Activated naive CD4-positive, alpha-beta T cell treated with anti-CD3 and anti-CD28 coated beads, Interleukin-2, amount 10 ng/mL, durations not matched to agents 7 days and 5 days (primary cell): ENCODE measurements at regions not wholly inside any gene's neighbourhood (a gene's known extent, or its start where the extent isn't known, plus 50 kb on each side); places are given as distances from the start of the nearest gene placed in this dataset.
"Not testable (repeated sequence)": the region's sequence is repeated elsewhere in the genome, so short reads cannot be mapped to it uniquely, and the experiment has no call there.

Source experiments
- CTCF ChIA-PET: fragments of 350-600 bp; sonication (Branson Sonifier 250); formaldehyde crosslinking; loops from one replicate; lab custom pipeline; 2021; ENCODE audit warnings: antibody characterized with exemption; lab: Charles Lee
- DNase-seq: peaks from one replicate; pipeline ENCODE4 v3.0.0-alpha.2; 2020
- H3K27ac Mint-ChIP-seq: one replicate; pipeline ENCODE4 v1.8.0; 2021; ENCODE audit warnings: mild to moderate bottlenecking, moderate library complexity, mixed read lengths
- H3K27me3 Mint-ChIP-seq: one replicate; pipeline ENCODE4 v1.8.0; 2021; ENCODE audit warnings: mild to moderate bottlenecking, mixed read lengths
- H3K36me3 Mint-ChIP-seq: one replicate; pipeline ENCODE4 v1.8.0; 2021; ENCODE audit warnings: mixed read lengths
- H3K4me1 Mint-ChIP-seq: one replicate; pipeline ENCODE4 v1.8.0; 2021; ENCODE audit warnings: mixed read lengths
- H3K4me3 Mint-ChIP-seq: one replicate; pipeline ENCODE4 v1.8.0; 2021; ENCODE audit warnings: mild to moderate bottlenecking, moderate library complexity, mixed read lengths
- H3K9me3 Mint-ChIP-seq: one replicate; pipeline ENCODE4 v1.8.0; 2021; ENCODE audit warnings: mixed read lengths

- no peaks in the 10 kb centered on the region for H3K36me3 Mint-ChIP-seq
- H3K27me3 Mint-ChIP-seq, result peaks cover 8% of the 10 kb centered on the region
- CTCF ChIA-PET, result no interaction called here
- no peak overlapping the region for H3K4me3 Mint-ChIP-seq
- no peaks in the 10 kb centered on the region for H3K4me1 Mint-ChIP-seq
- no peaks in the 10 kb centered on the region for H3K9me3 Mint-ChIP-seq
- no peak overlapping the region for H3K27ac Mint-ChIP-seq
- no peak for DNase-seq
These were observed 164.2 kb upstream of the TOP1 start for GRCh38 chr20:40864470-40864869.

GRCh38 chr20:40865095-40865494, 163.5 kb upstream of the TOP1 start:
- H3K4me3 Mint-ChIP-seq, result no peak overlapping the region
- CTCF ChIA-PET, result no interaction called here
- no peaks in the 10 kb centered on the region for H3K36me3 Mint-ChIP-seq
- H3K27ac Mint-ChIP-seq, result no peak overlapping the region
- H3K27me3 Mint-ChIP-seq, result peaks cover 8% of the 10 kb centered on the region
- DNase-seq, result no peak
- H3K4me1 Mint-ChIP-seq, result no peaks in the 10 kb centered on the region
- no peaks in the 10 kb centered on the region for H3K9me3 Mint-ChIP-seq

DNA sequence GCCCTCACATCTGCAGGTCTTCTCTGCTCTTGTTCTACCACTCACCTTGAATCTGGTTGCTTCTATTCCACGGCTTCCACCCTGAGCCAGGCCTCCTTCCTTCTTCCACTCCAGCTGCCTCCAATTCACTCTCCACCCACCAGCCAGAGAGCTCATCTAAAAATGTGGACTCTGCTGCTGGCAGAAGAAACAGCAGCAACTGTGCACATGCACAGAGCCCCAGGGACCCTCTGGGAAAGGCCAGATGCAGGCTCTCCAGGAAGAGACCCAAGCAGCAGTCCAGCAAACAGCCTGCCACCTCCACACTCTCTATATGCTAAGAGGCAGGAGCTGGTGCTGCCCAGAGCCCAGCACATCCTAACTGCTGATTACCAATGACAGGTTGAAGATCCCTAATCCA, 162.6 kb upstream of the TOP1 start:
- Mint-ChIP-seq H3K36me3 (no peaks in the 10 kb centered on the region), H3K4me3 (no peak overlapping the region), H3K4me1 (no peaks in the 10 kb centered on the region), H3K9me3 (no peaks in the 10 kb centered on the region), H3K27me3 (peaks cover 8% of the 10 kb centered on the region), H3K27ac (no peak overlapping the region)
- CTCF ChIA-PET, result no interaction called here
- no peak for DNase-seq

DNA sequence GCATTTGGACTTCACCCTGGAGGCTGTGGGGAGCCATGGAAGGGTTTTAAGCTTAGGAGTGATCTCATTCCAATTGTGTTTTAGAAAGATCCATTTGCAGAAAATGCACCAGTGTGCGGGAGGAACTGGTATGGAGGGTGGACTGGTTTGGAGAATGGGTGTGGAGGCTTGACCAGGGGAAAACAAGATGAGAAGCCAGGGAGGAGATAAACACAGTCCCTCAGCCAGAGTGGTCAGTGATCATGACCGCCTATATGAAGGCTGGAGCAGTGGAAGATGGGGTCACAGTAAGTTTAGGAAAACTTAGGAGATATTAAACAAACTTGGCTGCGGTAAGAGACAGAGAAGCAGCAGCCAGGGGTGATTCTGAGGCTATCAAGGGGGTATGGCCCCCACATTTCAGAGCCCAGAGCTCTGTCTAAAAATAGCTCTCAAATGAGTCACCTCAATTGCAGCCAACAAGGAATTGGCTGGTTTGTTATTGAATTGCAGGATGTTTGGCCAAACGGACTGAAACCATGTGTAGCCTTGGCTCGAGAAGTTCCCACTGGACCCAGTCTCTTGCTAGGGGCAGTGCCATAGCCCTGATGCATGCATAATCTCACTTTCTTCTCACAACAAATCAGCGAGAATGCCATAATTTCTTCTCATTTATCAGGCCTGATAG, 159.9 kb upstream of the TOP1 start:
- Mint-ChIP-seq H3K4me3 (no peak overlapping the region), H3K4me1 (no peaks in the 10 kb centered on the region), H3K36me3 (no peaks in the 10 kb centered on the region), H3K27ac (no peak overlapping the region), H3K27me3 (peaks cover 12% of the 10 kb centered on the region), H3K9me3 (no peaks in the 10 kb centered on the region)
- no peak for DNase-seq
- CTCF ChIA-PET, result no interaction called here

DNA sequence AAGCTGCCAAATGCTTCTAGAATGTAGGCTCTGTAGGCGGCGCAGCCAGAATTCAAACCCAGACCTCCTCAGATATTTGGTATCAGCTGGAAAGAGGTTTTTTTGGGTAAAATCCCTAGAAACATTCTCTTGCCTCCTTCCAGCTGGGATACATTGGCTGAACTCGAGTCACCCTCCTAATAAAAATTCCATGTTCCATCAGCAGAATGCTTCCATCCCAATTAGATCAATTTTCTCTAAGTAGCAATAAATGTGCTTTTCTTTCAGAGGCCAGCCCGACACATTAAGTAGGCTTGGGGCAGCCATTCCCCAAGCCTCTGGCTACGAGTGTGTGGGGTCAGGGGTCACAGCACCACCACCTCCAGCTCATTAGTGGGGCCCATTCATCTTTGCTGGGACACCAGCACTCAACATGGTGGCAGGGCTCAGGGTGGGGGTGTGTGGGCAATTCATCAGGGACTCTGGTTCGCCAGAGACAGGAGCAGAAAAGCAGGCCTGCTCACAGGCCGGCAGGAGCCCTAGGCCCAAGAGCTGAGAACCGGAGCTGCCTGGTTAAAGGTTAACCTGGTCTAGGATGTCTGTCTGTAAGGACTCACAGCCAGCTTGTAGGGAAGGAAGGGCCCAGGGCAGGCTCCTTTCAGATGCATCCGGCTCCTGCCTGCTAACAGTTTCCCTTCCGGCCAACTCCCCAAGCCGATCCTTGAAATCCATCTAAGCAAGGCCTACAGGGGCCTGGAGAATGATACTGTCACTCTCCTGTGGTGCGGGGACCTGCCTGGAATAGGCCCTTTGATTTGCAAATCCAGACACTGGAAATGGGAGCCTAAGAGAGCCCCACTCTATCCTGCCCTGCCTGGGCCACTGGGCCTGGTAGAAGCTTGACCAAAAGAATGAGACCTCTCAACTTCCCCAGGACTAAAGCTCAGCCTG, 159.1 kb upstream of the TOP1 start:
- DNase-seq, result no peak
- Mint-ChIP-seq H3K9me3 (no peaks in the 10 kb centered on the region), H3K36me3 (no peaks in the 10 kb centered on the region), H3K4me3 (no peak overlapping the region), H3K27ac (no peak overlapping the region), H3K27me3 (peaks cover 13% of the 10 kb centered on the region), H3K4me1 (no peaks in the 10 kb centered on the region)
- CTCF ChIA-PET, result no interaction called here

DNA sequence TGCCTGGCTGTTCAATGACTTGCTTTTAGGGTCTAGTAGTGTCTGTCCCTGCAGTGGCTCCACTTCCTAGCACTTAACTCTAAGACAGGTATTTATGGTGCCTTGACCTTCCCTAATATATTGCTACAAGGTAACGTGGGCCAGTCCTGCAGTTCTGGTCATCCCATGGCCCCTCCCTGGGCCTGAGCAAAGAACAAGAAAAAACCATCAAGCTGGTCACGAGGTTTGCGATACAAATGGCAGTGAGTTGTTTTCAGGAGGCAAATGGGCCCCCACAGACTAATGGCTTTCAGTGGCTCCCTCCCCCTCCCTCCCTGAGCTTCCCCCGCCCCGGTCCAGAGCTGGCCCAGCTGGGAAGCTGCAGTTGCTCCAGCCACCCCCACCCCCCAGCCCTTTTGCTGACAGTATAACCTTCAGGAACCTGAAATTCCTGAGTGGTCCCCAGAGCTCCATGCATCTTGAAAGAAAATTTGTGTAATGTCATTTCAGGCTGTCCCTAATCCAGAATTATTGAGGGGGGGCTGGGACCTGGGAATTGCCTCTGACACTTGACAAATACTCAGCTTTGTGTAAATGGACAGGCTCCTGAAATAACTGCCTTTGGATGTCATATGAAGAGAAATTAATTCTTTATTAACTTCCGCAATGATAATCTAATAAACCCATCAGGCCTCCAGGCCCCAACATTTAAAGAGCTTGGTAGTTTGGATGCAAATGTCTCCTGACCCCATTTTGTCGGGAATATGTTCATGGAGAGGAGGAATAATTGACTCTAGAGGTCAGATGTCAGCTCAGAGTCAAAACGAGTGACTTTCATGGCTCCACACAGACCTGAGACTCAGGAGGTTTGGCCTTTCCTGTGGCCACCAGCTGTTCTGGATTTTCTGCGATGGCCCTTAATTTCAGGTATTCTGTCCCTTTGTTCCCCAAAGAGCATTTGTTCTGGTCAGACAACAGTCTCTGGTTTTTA, 153.2 kb upstream of the TOP1 start:
- CTCF ChIA-PET, result interaction anchor here (1.0 kb wide), 1 partner anchor 134 kb away, joined by 3 read pairs; no protein-coding TSS in a partner anchor
- H3K4me3 Mint-ChIP-seq, result no peak overlapping the region
- H3K27ac Mint-ChIP-seq, result no peak overlapping the region

DNA sequence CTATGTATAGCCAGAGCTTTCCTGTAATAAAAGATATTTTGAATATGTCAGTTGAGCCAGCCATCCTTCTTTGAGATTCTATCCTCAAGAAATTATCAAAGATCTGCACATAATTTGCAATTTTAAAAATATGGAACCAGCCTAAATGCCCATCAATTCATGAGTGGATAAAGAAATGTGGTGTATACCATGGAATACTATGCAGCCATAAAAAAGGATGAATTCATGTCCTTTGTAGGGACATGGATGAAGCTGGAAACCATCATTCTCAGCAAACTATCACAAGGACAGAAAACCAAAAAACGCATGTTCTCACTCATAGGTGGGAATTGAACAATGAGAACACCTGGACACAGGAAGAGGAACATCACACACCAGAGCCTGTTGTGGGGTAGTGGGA, 150.5 kb upstream of the TOP1 start:
- H3K4me3 Mint-ChIP-seq, H3K9me3 Mint-ChIP-seq, H3K27ac Mint-ChIP-seq, H3K36me3 Mint-ChIP-seq, DNase-seq, CTCF ChIA-PET: not testable (repeated sequence)
- Mint-ChIP-seq H3K27me3 (peaks cover 11% of the 10 kb centered on the region), H3K4me1 (peaks cover 28% of the 10 kb centered on the region)

More for the DNA sequence above, 153.2 kb upstream of the TOP1 start:
- no peak for DNase-seq
- H3K36me3 Mint-ChIP-seq, result no peaks in the 10 kb centered on the region
- H3K4me1 Mint-ChIP-seq, result peaks cover 3% of the 10 kb centered on the region
- H3K27me3 Mint-ChIP-seq, result peaks cover 11% of the 10 kb centered on the region
- H3K9me3 Mint-ChIP-seq, result no peaks in the 10 kb centered on the region

DNA sequence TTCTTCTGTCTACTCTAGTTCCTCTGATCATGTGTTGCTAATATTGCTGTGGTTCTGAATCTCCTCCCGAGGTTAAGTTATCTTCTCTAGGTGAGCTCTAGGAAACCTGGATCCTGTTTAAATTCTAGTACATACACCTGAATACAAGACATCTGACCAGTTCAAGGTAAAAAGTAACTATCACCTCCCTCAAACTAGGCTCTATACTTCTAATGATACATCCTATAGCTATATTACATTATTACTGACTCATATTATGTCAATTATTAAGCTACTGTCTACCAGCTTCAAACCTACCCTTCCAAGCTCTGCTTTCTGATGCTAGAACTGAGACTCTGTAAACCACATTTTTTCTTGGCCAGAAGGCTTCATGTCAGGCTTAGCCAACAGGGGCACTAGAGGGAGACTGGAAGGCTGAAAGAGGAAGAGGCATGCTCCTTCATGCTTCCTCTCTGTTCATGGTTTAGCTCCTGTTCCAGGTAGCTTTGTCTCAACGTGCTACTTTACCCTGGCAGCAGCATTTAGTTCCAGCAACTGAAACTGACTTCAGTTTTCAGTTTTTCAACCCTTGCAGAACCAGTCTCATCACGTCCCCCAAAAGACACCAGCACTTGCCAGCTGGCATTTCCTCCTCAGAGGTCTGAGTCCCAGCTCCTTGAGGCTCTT, 148.4 kb upstream of the TOP1 start:
- no peak overlapping the region for H3K27ac Mint-ChIP-seq
- H3K4me1 Mint-ChIP-seq, result peaks cover 34% of the 10 kb centered on the region
- peaks cover 5% of the 10 kb centered on the region for H3K9me3 Mint-ChIP-seq
- DNase-seq, result no peak
- CTCF ChIA-PET, result interaction anchor here (0.6 to 1.4 kb wide), 3 partner anchors 8 to 991 kb away, joined by 3 to 4 read pairs (median 3); no protein-coding TSS in a partner anchor
- peaks cover 6% of the 10 kb centered on the region for H3K27me3 Mint-ChIP-seq
- no peak overlapping the region for H3K4me3 Mint-ChIP-seq
- peaks cover 9% of the 10 kb centered on the region for H3K36me3 Mint-ChIP-seq

DNA sequence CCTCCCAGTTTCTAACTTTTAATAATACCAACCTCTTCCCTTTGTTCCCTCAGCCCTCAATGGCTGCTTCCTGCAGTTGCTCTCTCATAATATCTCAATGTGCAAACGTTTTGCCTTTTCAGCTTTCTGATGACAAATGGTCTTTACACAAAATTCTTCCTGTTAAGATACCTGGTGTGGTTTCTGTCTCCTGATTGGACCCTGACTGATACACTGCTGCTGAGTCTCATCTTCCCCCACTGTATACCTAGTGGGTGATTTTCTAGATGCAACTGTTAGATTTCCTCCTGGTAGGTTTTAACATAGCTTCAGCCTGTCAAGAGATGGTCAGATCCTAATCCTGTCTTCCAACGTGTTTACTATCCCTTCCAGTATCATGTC, 147.9 kb upstream of the TOP1 start:
- Mint-ChIP-seq H3K4me1 (peaks cover 34% of the 10 kb centered on the region), H3K36me3 (peaks cover 9% of the 10 kb centered on the region)
- CTCF ChIA-PET, result interaction anchor here (0.9 to 1.4 kb wide), 2 partner anchors 9 to 14 kb away, joined by 3 to 4 read pairs; no protein-coding TSS in a partner anchor

GRCh38 chr20:40882152-40882551, 146.5 kb upstream of the TOP1 start:
- Mint-ChIP-seq H3K4me3 (no peak overlapping the region), H3K9me3 (peaks cover 5% of the 10 kb centered on the region), H3K27me3 (peaks cover 7% of the 10 kb centered on the region), H3K4me1 (peaks cover 34% of the 10 kb centered on the region), H3K36me3 (peaks cover 9% of the 10 kb centered on the region), H3K27ac (peak overlapping the region; percentile 85)
- peak; percentile 44 for DNase-seq
- CTCF ChIA-PET, result no interaction called here

More for the DNA sequence above, 147.9 kb upstream of the TOP1 start:
- Mint-ChIP-seq H3K4me3 (no peak overlapping the region), H3K27ac (no peak overlapping the region), H3K9me3 (peaks cover 5% of the 10 kb centered on the region), H3K27me3 (peaks cover 7% of the 10 kb centered on the region)
- DNase-seq, result no peak

DNA sequence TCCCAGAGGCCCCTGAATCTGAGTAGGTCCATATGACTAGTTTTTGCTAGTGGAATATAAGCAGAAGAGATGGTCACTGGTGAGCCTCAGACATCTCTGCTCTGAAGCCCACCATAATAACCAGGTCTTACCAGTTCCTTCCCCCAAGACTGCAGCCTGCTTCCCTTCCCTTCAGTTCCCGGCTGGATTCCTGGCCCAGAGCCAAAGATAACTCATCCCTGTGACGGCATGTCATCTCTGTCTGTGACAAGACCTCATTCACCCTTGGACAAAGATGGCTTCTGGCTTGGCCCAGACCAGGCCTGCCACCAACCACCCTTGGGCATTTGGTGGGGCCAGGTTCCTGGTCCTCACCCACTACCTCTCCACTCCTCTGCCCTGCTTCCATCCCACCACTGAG, 145.5 kb upstream of the TOP1 start:
- H3K36me3 Mint-ChIP-seq, result peaks cover 9% of the 10 kb centered on the region
- peak overlapping the region; percentile 53 for H3K27ac Mint-ChIP-seq
- H3K4me3 Mint-ChIP-seq, result no peak overlapping the region
- H3K27me3 Mint-ChIP-seq, result peaks cover 7% of the 10 kb centered on the region
- H3K9me3 Mint-ChIP-seq, result peaks cover 5% of the 10 kb centered on the region
- no peak for DNase-seq
- peaks cover 34% of the 10 kb centered on the region for H3K4me1 Mint-ChIP-seq
- CTCF ChIA-PET, result no interaction called here

DNA sequence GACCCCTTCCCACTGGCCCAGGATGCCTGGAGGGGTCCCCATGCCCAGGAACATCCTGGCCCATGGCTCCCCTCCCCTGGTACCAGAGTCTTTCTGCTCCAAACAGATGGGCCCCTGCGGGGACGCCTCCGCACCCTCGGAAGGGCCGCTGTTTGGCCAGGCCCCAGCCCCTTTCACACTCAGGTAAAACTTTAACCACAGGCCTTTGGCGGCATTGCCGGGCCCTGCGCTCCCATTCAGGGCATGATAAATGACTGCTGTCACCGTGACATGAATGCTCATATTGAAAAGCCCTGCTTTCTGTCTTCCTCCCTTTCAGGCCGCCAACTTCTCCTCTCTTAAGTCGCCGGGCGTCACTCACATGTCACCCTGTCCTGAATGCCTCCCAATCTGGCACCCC, 141.5 kb upstream of the TOP1 start:
- H3K4me1 Mint-ChIP-seq, result peaks cover 16% of the 10 kb centered on the region
- CTCF ChIA-PET, result no interaction called here
- no peak overlapping the region for H3K4me3 Mint-ChIP-seq
- peaks cover 2% of the 10 kb centered on the region for H3K36me3 Mint-ChIP-seq
- H3K9me3 Mint-ChIP-seq, result no peaks in the 10 kb centered on the region
- peaks cover 12% of the 10 kb centered on the region for H3K27me3 Mint-ChIP-seq
- H3K27ac Mint-ChIP-seq, result no peak overlapping the region
- DNase-seq, result no peak

DNA sequence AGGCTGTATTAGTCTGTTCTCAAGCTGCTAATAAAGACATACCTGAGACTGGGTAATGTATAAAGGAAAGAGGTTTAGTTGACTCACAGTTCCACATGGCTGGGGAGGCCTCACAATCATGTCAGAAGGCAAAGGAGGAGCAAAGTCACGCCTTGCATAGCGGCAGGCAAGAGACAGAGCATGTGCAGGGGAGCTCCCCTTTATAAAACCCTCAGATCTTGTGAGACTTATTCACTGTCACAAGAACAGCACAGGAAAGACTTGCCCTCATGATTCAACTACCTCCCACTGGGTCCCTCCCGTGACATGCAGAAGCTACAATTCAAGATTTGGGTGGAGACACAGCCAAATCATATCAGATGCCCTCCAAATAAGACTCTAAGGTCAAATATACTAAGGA, 139.4 kb upstream of the TOP1 start:
- H3K4me3 Mint-ChIP-seq, H3K9me3 Mint-ChIP-seq, H3K36me3 Mint-ChIP-seq, DNase-seq, H3K4me1 Mint-ChIP-seq, CTCF ChIA-PET, H3K27ac Mint-ChIP-seq: not testable (repeated sequence)
- peaks cover 16% of the 10 kb centered on the region for H3K27me3 Mint-ChIP-seq
